Choroid plexus epithelial cell (primary cell): ENCODE measurements at regions not wholly inside any gene's neighbourhood (a gene's known extent, or its start where the extent isn't known, plus 50 kb on each side); places are given as distances from the start of the nearest gene placed in this dataset.
A peak's percentile ranks its signal among the peaks of the same experiment; 100 is the strongest.

ENCODE experiments used
- DNase-seq: peaks from one replicate; pipeline ENCODE4 v3.0.0-alpha.2; 2010; ENCODE audit warnings: low read depth
- H3K4me3 ChIP-seq: 2 replicates; pipeline ENCODE4 v1.5.1; 2011; ENCODE audit warnings: low read depth, mild to moderate bottlenecking, control low read depth, low read length, moderate library complexity
- TF ChIP-seq, protein P1 (sequence below): conservative IDR thresholded peaks from 2 replicates; pipeline ENCODE4 v1.5.1; 2011; ENCODE audit warnings: low read depth, mild to moderate bottlenecking, control low read depth, inconsistent platforms, low read length, moderate library complexity

GRCh38 chr12:90502070-90502469, 452.9 kb downstream of the CCER1 start:
- no peak for DNase-seq
- H3K4me3 ChIP-seq, result no peak overlapping the region
- TF ChIP-seq, protein P1, sequence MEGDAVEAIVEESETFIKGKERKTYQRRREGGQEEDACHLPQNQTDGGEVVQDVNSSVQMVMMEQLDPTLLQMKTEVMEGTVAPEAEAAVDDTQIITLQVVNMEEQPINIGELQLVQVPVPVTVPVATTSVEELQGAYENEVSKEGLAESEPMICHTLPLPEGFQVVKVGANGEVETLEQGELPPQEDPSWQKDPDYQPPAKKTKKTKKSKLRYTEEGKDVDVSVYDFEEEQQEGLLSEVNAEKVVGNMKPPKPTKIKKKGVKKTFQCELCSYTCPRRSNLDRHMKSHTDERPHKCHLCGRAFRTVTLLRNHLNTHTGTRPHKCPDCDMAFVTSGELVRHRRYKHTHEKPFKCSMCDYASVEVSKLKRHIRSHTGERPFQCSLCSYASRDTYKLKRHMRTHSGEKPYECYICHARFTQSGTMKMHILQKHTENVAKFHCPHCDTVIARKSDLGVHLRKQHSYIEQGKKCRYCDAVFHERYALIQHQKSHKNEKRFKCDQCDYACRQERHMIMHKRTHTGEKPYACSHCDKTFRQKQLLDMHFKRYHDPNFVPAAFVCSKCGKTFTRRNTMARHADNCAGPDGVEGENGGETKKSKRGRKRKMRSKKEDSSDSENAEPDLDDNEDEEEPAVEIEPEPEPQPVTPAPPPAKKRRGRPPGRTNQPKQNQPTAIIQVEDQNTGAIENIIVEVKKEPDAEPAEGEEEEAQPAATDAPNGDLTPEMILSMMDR, result no peak

DNA sequence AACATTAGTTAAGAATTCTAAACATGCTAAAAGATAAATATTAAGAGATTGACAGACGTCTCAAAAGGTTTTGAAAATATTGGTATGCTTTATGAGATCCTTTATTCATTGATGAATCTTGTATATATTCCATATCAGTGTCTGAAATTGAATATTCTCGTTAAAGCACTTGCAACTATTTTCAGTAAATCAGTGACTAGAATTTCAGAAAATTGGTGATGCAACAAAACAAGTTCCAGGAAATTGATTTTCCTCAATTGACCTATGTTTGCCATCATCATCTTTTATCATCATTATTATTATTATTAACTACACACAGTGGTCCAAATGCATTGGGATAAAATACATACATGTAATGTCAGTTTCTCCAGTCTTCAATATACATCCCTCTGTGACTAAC, 453.6 kb downstream of the CCER1 start:
- no peak for DNase-seq
- H3K4me3 ChIP-seq, result no peak overlapping the region
- TF ChIP-seq, protein P1, result no peak

GRCh38 chr12:90499795-90500194, 455.2 kb downstream of the CCER1 start:
- TF ChIP-seq, protein P1, result no peak
- H3K4me3 ChIP-seq, result no peak overlapping the region
- DNase-seq, result no peak

- TF ChIP-seq, protein P1, result no peak
- DNase-seq, result no peak
- H3K4me3 ChIP-seq, result no peak overlapping the region
Observed at GRCh38 chr12:90497923-90498545, 456.9 kb downstream of the CCER1 start.

GRCh38 chr12:90490355-90490754, 464.6 kb downstream of the CCER1 start:
- no peak overlapping the region for H3K4me3 ChIP-seq
- TF ChIP-seq, protein P1, result no peak
- no peak for DNase-seq

DNA sequence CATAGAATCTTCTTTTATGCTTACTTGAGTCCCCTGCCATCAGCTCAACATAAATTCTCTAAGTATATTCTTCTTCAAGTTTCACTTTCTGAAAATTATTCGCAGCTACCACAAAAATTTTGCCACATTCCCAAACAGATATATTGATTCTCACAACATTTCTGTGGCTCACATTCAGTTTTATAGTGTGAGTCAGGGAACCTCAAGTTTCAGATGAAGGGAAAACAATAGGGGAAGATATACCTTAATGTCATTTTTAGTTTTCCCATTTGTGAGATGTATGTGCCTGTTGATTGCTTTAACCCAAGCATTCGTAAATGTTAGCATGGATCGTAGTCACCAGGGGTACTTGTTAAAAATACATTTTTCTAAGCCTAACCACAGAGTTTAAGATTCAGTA, 465.8 kb downstream of the CCER1 start:
- TF ChIP-seq, protein P1, result no peak
- H3K4me3 ChIP-seq, result no peak overlapping the region
- DNase-seq, result peak; percentile 1

GRCh38 chr12:90485560-90485959, 469.4 kb downstream of the CCER1 start:
- TF ChIP-seq, protein P1, result no peak
- H3K4me3 ChIP-seq, result no peak overlapping the region
- no peak for DNase-seq
